ENCODE measurements at regions not wholly inside any gene's neighbourhood (a gene's known extent, or its start where the extent isn't known, plus 50 kb on each side); places are given as distances from the start of the nearest gene placed in this dataset.

DNA sequence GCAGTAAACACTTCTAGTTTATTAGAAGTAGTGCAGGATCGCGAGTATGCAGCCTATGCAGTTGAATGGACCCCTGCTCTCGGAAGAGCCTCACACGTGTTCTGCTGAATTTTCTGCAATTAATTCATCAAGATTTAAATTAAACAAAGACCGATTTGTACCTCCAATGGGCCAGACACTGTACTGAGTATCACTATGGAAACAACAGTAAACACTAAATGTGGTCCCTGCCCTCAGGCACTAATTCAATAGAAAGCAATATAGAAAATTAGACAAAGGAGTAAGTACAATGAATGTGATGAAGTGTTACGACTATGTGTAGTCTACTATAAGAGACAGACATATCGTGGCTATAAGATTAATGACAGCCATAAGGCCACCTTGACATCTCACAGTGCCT is 740.3 kb upstream of the FRG1 start:
- POLR2A ChIA-PET, result no interaction called here
- Histone ChIP-seq H3K4me2 (ENCODE audit: low read length) (no peak overlapping the region), H3K9ac (ENCODE audit: low read length) (no peak overlapping the region), H3K27ac (ENCODE audit: low read depth, low read length) (no peak overlapping the region), H2AFZ (ENCODE audit: low read depth, low read length, poor library complexity, severe bottlenecking) (no peak overlapping the region), H3K4me1 (ENCODE audit: control insufficient read depth in 1 of 2, insufficient read depth in 2 of 2, low read length in 2 of 2) (peaks cover 0 to 7% of the 10 kb centered on the region in 2 experiments; a peak in 2 of 4 replicates), H3K79me2 (ENCODE audit: insufficient read depth, low read length) (no peaks in the 10 kb centered on the region), H3K4me3 (replicated peaks in 1 of 2; ENCODE audit: low read depth in 1 of 2, low read length in 2 of 2) (no peak overlapping the region), H3K36me3 (ENCODE audit: control insufficient read depth in 1 of 2, insufficient read depth in 2 of 2, low read length in 2 of 2) (no peaks in the 10 kb centered on the region), H3K27me3 (ENCODE audit: insufficient read depth, low read length) (no peaks in the 10 kb centered on the region), H3K9me2 (ENCODE audit: insufficient read depth) (no peaks in the 10 kb centered on the region), H4K20me1 (ENCODE audit: insufficient read depth) (no peaks in the 10 kb centered on the region), H3K9me3 (ENCODE audit: control insufficient read depth in 1 of 2, insufficient read depth in 1 of 2, low read depth in 1 of 2, low read length in 2 of 2) (no peaks in the 10 kb centered on the region)
- RAD21 ChIA-PET (ENCODE audit: low non-redundant PET in 1 of 2, low total read pairs in 2 of 2, uncharacterized antibody in 2 of 2, unreplicated experiment in 2 of 2), result no interaction called here
- no TSS peak for BruUV-seq (replicated peaks)
- ATAC-seq, result no peak
- CTCF ChIA-PET, result no interaction called here
- intact Hi-C loops (cut with micrococcal nuclease), result loop anchor here (5.0 to 10.0 kb wide), 3 partner anchors 226 to 796 kb away; no protein-coding TSS in a partner anchor
- TF ChIP-seq YY1 (IDR thresholded peaks at IDR 0.05; ENCODE audit: extremely low read depth, insufficient replicate concordance, low read depth, low read length) (no peak), CBX3 (IDR thresholded peaks at IDR 0.05; ENCODE audit: low read depth) (no peak), CEBPB (IDR thresholded peaks at IDR 0.05; ENCODE audit: low read depth) (no peak), JUND (IDR thresholded peaks at IDR 0.05) (no peak), ELF1 (IDR thresholded peaks at IDR 0.05; ENCODE audit: borderline replicate concordance, low read depth) (no peak), EGR1 (IDR thresholded peaks at IDR 0.05; ENCODE audit: low read depth) (no peak), POLR2AphosphoS5 (IDR thresholded peaks at IDR 0.05; ENCODE audit: low read depth, low read length) (no peak), SP1 (IDR thresholded peaks at IDR 0.05; ENCODE audit: low read depth) (no peak), EZH2 (IDR thresholded peaks at IDR 0.05) (no peak), ZFX (IDR thresholded peaks at IDR 0.05) (no peak), ZNF274 (IDR thresholded peaks at IDR 0.05; ENCODE audit: low read depth, low read length) (no peak), FOSL1 (IDR thresholded peaks at IDR 0.05; ENCODE audit: low read depth) (no peak), TCF7L2 (IDR thresholded peaks at IDR 0.05; ENCODE audit: borderline replicate concordance, extremely low read depth, insufficient read depth, insufficient read length) (no peak), POLR2A (IDR thresholded peaks at IDR 0.05; ENCODE audit: borderline replicate concordance, extremely low read depth, insufficient read depth, insufficient read length) (no peak), RAD21 (IDR thresholded peaks at IDR 0.05; ENCODE audit: low read depth) (no peak)
- TF ChIP-seq, protein P1, sequence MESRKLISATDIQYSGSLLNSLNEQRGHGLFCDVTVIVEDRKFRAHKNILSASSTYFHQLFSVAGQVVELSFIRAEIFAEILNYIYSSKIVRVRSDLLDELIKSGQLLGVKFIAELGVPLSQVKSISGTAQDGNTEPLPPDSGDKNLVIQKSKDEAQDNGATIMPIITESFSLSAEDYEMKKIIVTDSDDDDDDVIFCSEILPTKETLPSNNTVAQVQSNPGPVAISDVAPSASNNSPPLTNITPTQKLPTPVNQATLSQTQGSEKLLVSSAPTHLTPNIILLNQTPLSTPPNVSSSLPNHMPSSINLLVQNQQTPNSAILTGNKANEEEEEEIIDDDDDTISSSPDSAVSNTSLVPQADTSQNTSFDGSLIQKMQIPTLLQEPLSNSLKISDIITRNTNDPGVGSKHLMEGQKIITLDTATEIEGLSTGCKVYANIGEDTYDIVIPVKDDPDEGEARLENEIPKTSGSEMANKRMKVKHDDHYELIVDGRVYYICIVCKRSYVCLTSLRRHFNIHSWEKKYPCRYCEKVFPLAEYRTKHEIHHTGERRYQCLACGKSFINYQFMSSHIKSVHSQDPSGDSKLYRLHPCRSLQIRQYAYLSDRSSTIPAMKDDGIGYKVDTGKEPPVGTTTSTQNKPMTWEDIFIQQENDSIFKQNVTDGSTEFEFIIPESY (IDR thresholded peaks at IDR 0.05; ENCODE audit: extremely low read depth, insufficient replicate concordance, low read length), result no peak
- TF ChIP-seq, protein P2, sequence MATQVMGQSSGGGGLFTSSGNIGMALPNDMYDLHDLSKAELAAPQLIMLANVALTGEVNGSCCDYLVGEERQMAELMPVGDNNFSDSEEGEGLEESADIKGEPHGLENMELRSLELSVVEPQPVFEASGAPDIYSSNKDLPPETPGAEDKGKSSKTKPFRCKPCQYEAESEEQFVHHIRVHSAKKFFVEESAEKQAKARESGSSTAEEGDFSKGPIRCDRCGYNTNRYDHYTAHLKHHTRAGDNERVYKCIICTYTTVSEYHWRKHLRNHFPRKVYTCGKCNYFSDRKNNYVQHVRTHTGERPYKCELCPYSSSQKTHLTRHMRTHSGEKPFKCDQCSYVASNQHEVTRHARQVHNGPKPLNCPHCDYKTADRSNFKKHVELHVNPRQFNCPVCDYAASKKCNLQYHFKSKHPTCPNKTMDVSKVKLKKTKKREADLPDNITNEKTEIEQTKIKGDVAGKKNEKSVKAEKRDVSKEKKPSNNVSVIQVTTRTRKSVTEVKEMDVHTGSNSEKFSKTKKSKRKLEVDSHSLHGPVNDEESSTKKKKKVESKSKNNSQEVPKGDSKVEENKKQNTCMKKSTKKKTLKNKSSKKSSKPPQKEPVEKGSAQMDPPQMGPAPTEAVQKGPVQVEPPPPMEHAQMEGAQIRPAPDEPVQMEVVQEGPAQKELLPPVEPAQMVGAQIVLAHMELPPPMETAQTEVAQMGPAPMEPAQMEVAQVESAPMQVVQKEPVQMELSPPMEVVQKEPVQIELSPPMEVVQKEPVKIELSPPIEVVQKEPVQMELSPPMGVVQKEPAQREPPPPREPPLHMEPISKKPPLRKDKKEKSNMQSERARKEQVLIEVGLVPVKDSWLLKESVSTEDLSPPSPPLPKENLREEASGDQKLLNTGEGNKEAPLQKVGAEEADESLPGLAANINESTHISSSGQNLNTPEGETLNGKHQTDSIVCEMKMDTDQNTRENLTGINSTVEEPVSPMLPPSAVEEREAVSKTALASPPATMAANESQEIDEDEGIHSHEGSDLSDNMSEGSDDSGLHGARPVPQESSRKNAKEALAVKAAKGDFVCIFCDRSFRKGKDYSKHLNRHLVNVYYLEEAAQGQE (IDR thresholded peaks at IDR 0.05; ENCODE audit: low read depth), result no peak
- TF ChIP-seq, protein P3, sequence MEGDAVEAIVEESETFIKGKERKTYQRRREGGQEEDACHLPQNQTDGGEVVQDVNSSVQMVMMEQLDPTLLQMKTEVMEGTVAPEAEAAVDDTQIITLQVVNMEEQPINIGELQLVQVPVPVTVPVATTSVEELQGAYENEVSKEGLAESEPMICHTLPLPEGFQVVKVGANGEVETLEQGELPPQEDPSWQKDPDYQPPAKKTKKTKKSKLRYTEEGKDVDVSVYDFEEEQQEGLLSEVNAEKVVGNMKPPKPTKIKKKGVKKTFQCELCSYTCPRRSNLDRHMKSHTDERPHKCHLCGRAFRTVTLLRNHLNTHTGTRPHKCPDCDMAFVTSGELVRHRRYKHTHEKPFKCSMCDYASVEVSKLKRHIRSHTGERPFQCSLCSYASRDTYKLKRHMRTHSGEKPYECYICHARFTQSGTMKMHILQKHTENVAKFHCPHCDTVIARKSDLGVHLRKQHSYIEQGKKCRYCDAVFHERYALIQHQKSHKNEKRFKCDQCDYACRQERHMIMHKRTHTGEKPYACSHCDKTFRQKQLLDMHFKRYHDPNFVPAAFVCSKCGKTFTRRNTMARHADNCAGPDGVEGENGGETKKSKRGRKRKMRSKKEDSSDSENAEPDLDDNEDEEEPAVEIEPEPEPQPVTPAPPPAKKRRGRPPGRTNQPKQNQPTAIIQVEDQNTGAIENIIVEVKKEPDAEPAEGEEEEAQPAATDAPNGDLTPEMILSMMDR (IDR thresholded peaks at IDR 0.05 in 2 of 3, conservative IDR thresholded peaks at IDR 0.05 in 1 of 3; ENCODE audit: borderline replicate concordance in 1 of 3, insufficient read depth in 1 of 3, low read depth in 2 of 3, low read length in 2 of 3), result no peak
- TF ChIP-seq, protein P4, sequence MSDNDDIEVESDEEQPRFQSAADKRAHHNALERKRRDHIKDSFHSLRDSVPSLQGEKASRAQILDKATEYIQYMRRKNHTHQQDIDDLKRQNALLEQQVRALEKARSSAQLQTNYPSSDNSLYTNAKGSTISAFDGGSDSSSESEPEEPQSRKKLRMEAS (IDR thresholded peaks at IDR 0.05), result no peak
- no peak for DNase-seq (ENCODE audit: low read depth, low spot score)
